CD4-positive, alpha-beta memory T cell (primary cell): ENCODE measurements at regions not wholly inside any gene's neighbourhood (a gene's known extent, or its start where the extent isn't known, plus 50 kb on each side); places are given as distances from the start of the nearest gene placed in this dataset.

ENCODE experiments used
- CTCF ChIA-PET: fragments of 350-600 bp; sonication (Branson Sonifier 250); formaldehyde crosslinking; loops from one replicate; lab custom pipeline; 2021; ENCODE audit warnings: inconsistent platforms; ENCODE audit not compliant: partially characterized antibody; lab: Charles Lee
- POLR2A ChIA-PET: fragments of 350-600 bp; sonication (Branson Sonifier 250); formaldehyde crosslinking; loops from one replicate; lab custom pipeline; 2021; ENCODE audit not compliant: partially characterized antibody; lab: Charles Lee
- DNase-seq, 5 donors: peaks; one replicate each; pipeline versions ENCODE4 v3.0.0 to v3.0.0-alpha.2; 2020 to 2022; ENCODE audit warnings: mixed read lengths in 1 of 5
- H3K27ac ChIP-seq: one replicate; pipeline ENCODE4 v1.7.0; 2013; ENCODE audit warnings: low read depth, low read length
- H3K27me3 ChIP-seq: 2 replicates; pipeline ENCODE4 v1.7.0; 2013; ENCODE audit warnings: mild to moderate bottlenecking, low read length, moderate library complexity; ENCODE audit not compliant: insufficient read depth
- H3K36me3 ChIP-seq: 2 replicates; pipeline ENCODE4 v1.7.0; 2013; ENCODE audit warnings: mild to moderate bottlenecking, low read length, moderate library complexity; ENCODE audit not compliant: insufficient read depth
- H3K4me1 ChIP-seq: 2 replicates; pipeline ENCODE4 v1.7.0; 2013; ENCODE audit warnings: mild to moderate bottlenecking, low read length, moderate library complexity; ENCODE audit not compliant: insufficient read depth
- H3K4me3 ChIP-seq, 2 donors: one replicate each; pipeline ENCODE4 v1.7.0; 2013; ENCODE audit warnings: low read length in 2 of 2, mild to moderate bottlenecking in 1 of 2
- H3K9me3 ChIP-seq, 2 donors: one replicate each; pipeline ENCODE4 v1.7.0; 2013; ENCODE audit warnings: low read length in 2 of 2, control low read depth in 1 of 2; ENCODE audit not compliant: control insufficient read depth in 1 of 2
- H3K27ac Mint-ChIP-seq, 7 donors: one replicate each; pipeline ENCODE4 v1.8.0; 2020 to 2021; ENCODE audit warnings: mixed read lengths in 7 of 7, mild to moderate bottlenecking in 6 of 7, inconsistent platforms in 3 of 7, moderate library complexity in 3 of 7
- H3K27me3 Mint-ChIP-seq, 2 donors: one replicate each; pipeline ENCODE4 v1.8.0; 2020 to 2021; ENCODE audit warnings: mixed read lengths in 2 of 2
- H3K36me3 Mint-ChIP-seq, 2 donors: one replicate each; pipeline ENCODE4 v1.8.0; 2020 to 2021; ENCODE audit warnings: mixed read lengths in 2 of 2, inconsistent platforms in 1 of 2, mild to moderate bottlenecking in 1 of 2
- H3K4me1 Mint-ChIP-seq, 4 donors: one replicate each; pipeline ENCODE4 v1.8.0; 2020 to 2021; ENCODE audit warnings: mixed read lengths in 4 of 4, mild to moderate bottlenecking in 1 of 4
- H3K4me3 Mint-ChIP-seq, 8 donors: one replicate each; pipeline ENCODE4 v1.8.0; 2020 to 2021; ENCODE audit warnings: mixed read lengths in 8 of 8, mild to moderate bottlenecking in 7 of 8, moderate library complexity in 6 of 8, inconsistent platforms in 3 of 8
- H3K9me3 Mint-ChIP-seq, 8 donors: one replicate each; pipeline ENCODE4 v1.8.0; 2020 to 2021; ENCODE audit warnings: mixed read lengths in 8 of 8, mild to moderate bottlenecking in 5 of 8, inconsistent platforms in 3 of 8, moderate library complexity in 1 of 8
- intact Hi-C: fragments of 100-400 bp; cut with micrococcal nuclease; formaldehyde crosslinking; loops from one replicate; pipeline ENCODE4 v1.15.1; 2023

DNA sequence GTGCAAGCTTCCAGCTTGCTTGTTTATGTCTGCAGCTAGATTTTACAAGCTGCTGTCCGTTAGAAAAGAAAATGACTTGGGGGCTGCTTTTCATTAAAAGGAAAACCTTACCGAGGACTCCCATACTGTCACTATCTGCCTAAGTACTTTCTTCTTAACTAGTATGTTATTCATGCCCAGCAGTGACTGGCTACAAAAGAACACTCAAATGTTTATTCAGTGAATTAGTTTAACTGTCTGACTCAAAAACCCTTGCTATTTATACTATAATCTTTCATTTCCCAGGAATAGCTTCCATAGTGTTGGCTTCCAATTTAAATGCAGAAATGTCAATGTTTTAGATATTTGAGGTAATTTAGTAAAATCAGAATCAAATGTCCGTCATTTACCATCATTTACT, 164.9 kb downstream of the DTHD1 start:
- no peak overlapping the region for H3K27ac ChIP-seq
- H3K9me3 ChIP-seq: no peaks in the 10 kb centered on the region
- no peaks in the 10 kb centered on the region for H3K4me1 Mint-ChIP-seq
- no peaks in the 10 kb centered on the region for H3K9me3 Mint-ChIP-seq
- H3K36me3 Mint-ChIP-seq: no peaks in the 10 kb centered on the region
- no peaks in the 10 kb centered on the region for H3K36me3 ChIP-seq
- intact Hi-C loops: no loop called here
- H3K4me3 Mint-ChIP-seq: no peak overlapping the region
- H3K4me3 ChIP-seq: no peak overlapping the region
- no peak for DNase-seq
- H3K27me3 Mint-ChIP-seq: peaks cover 6 to 17% of the 10 kb centered on the region in 2 donors
- no peak overlapping the region for H3K27ac Mint-ChIP-seq
- H3K27me3 ChIP-seq: no peaks in the 10 kb centered on the region
- ChIA-PET POLR2A (no interaction called here), CTCF (no interaction called here)
- no peaks in the 10 kb centered on the region for H3K4me1 ChIP-seq

GRCh38 chr4:36461344-36461743, 179.9 kb downstream of the DTHD1 start:
- Histone ChIP-seq H3K4me1 (no peaks in the 10 kb centered on the region), H3K9me3 (no peaks in the 10 kb centered on the region), H3K27ac (no peak overlapping the region), H3K27me3 (no peaks in the 10 kb centered on the region), H3K36me3 (no peaks in the 10 kb centered on the region), H3K4me3 (no peak overlapping the region)
- no peaks in the 10 kb centered on the region for H3K36me3 Mint-ChIP-seq
- peaks cover 0 to 7% (median 2%) of the 10 kb centered on the region in 8 donors for H3K9me3 Mint-ChIP-seq
- H3K27me3 Mint-ChIP-seq: peaks cover 2 to 5% of the 10 kb centered on the region in 2 donors
- intact Hi-C loops: no loop called here
- DNase-seq: no peak
- H3K4me3 Mint-ChIP-seq: no peak overlapping the region
- peaks cover 0 to 3% (median 0%) of the 10 kb centered on the region in 4 donors for H3K4me1 Mint-ChIP-seq
- ChIA-PET CTCF (no interaction called here), POLR2A (no interaction called here)
- no peak overlapping the region for H3K27ac Mint-ChIP-seq

- no peaks in the 10 kb centered on the region for H3K9me3 Mint-ChIP-seq
These were observed 186.3 kb downstream of the DTHD1 start for GRCh38 chr4:36467670-36468069.

DNA sequence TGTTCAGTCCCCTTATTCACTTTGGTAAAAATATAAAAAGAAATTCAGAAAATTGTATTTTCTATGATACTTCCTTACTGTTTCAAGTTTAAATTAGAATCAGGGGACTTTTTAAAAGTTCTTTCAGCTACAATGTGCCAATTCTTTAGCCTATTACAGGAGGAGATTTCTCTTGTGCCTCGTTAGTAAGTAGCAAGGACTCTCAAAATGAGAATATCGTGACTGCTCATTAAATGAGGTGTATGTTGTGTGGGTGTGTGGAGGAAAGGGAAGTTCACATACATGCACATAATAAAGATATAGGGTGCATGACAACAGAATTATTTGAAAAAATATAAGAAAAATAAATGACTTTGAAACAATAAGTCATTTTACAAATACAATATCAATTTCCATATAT, 190.5 kb downstream of the DTHD1 start:
- intact Hi-C loops: no loop called here
- ChIA-PET CTCF (no interaction called here), POLR2A (no interaction called here)
- Histone ChIP-seq H3K27me3 (no peaks in the 10 kb centered on the region), H3K9me3 (no peaks in the 10 kb centered on the region), H3K36me3 (no peaks in the 10 kb centered on the region), H3K27ac (no peak overlapping the region), H3K4me1 (no peaks in the 10 kb centered on the region), H3K4me3 (no peak overlapping the region)
- H3K9me3 Mint-ChIP-seq: no peaks in the 10 kb centered on the region
- H3K4me3 Mint-ChIP-seq: no peak overlapping the region
- no peak for DNase-seq
- H3K27me3 Mint-ChIP-seq: peaks cover 3 to 6% of the 10 kb centered on the region in 2 donors
- H3K4me1 Mint-ChIP-seq: no peaks in the 10 kb centered on the region
- H3K36me3 Mint-ChIP-seq: no peaks in the 10 kb centered on the region
- H3K27ac Mint-ChIP-seq: no peak overlapping the region

More at GRCh38 chr4:36467670-36468069, 186.3 kb downstream of the DTHD1 start:
- Histone ChIP-seq H3K4me1 (no peaks in the 10 kb centered on the region), H3K36me3 (no peaks in the 10 kb centered on the region), H3K4me3 (no peak overlapping the region), H3K27me3 (no peaks in the 10 kb centered on the region), H3K27ac (no peak overlapping the region), H3K9me3 (no peaks in the 10 kb centered on the region)
- POLR2A ChIA-PET: no interaction called here
- no peaks in the 10 kb centered on the region for H3K36me3 Mint-ChIP-seq
- H3K27ac Mint-ChIP-seq: no peak overlapping the region
- intact Hi-C loops: no loop called here
- CTCF ChIA-PET: no interaction called here
- H3K4me1 Mint-ChIP-seq: no peaks in the 10 kb centered on the region
- no peak for DNase-seq
- H3K27me3 Mint-ChIP-seq: peaks cover 7 to 10% of the 10 kb centered on the region in 2 donors
- no peak overlapping the region for H3K4me3 Mint-ChIP-seq

DNA sequence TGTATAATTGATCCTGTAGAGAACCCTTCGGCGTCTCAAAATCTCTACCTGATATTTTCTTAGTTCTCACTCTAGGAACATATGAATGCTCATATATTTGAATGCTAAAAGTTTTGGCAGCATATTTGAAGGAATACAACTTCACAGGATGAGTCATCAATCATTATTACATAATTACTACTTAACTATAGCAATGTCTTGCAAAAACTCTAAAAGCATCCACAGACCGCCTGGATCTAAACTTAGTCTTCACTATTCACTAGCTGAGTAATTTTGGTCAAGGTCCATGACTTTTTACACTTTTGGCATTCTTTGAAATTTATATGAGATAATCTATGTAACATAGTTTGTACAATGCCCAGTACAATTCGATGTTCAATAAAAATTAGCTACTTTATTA, 194.7 kb downstream of the DTHD1 start:
- H3K27ac Mint-ChIP-seq: no peak overlapping the region
- Histone ChIP-seq H3K4me3 (no peak overlapping the region), H3K4me1 (no peaks in the 10 kb centered on the region), H3K36me3 (no peaks in the 10 kb centered on the region), H3K9me3 (no peaks in the 10 kb centered on the region), H3K27me3 (no peaks in the 10 kb centered on the region), H3K27ac (no peak overlapping the region)
- intact Hi-C loops: no loop called here
- H3K36me3 Mint-ChIP-seq: no peaks in the 10 kb centered on the region
- peaks cover 0 to 1% (median 0%) of the 10 kb centered on the region in 8 donors for H3K9me3 Mint-ChIP-seq
- DNase-seq: no peak
- CTCF ChIA-PET: no interaction called here
- peaks cover 6 to 10% of the 10 kb centered on the region in 2 donors for H3K27me3 Mint-ChIP-seq
- no peak overlapping the region for H3K4me3 Mint-ChIP-seq
- POLR2A ChIA-PET: no interaction called here
- no peaks in the 10 kb centered on the region for H3K4me1 Mint-ChIP-seq

- Histone ChIP-seq H3K9me3 (no peaks in the 10 kb centered on the region), H3K36me3 (no peaks in the 10 kb centered on the region), H3K27ac (no peak overlapping the region), H3K27me3 (no peaks in the 10 kb centered on the region), H3K4me3 (no peak overlapping the region), H3K4me1 (no peaks in the 10 kb centered on the region)
- POLR2A ChIA-PET: no interaction called here
- Mint-ChIP-seq H3K27ac (no peak overlapping the region), H3K4me3 (no peak overlapping the region), H3K27me3 (peaks cover 10 to 11% of the 10 kb centered on the region in 2 donors), H3K36me3 (no peaks in the 10 kb centered on the region), H3K4me1 (no peaks in the 10 kb centered on the region), H3K9me3 (peaks cover 0 to 1% (median 0%) of the 10 kb centered on the region in 8 donors)
- DNase-seq: no peak
- CTCF ChIA-PET: no interaction called here
- intact Hi-C loops: no loop called here
These were observed 196.4 kb downstream of the DTHD1 start for GRCh38 chr4:36477861-36478260.

DNA sequence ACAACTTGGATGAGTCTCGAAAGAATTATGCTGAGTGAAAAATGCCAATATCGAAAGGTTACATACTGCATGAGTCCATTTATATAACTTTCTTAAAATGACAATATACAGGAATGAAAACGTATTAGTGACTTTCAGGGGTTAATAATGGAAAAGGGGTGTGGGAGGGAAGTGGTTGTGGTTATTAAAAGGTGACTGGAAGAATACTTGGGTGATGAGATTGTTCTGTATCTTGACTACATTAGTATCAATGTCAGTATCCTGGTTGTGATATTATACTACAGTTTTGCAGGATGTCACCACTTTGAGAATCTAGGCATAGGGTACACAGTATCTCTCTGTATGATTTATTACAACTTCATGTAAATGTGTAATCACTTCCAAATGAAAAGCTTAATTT, 204.5 kb downstream of the DTHD1 start:
- no peaks in the 10 kb centered on the region for H3K9me3 ChIP-seq
- peaks cover 4 to 5% of the 10 kb centered on the region in 2 donors for H3K27me3 Mint-ChIP-seq
- H3K4me3 Mint-ChIP-seq: no peak overlapping the region
- no peak overlapping the region for H3K27ac ChIP-seq
- H3K9me3 Mint-ChIP-seq: peaks cover 0 to 2% (median 0%) of the 10 kb centered on the region in 8 donors
- H3K4me1 Mint-ChIP-seq: no peaks in the 10 kb centered on the region
- POLR2A ChIA-PET: no interaction called here
- no peak overlapping the region for H3K27ac Mint-ChIP-seq
- intact Hi-C loops: no loop called here
- DNase-seq: no peak
- H3K4me1 ChIP-seq: no peaks in the 10 kb centered on the region
- no peaks in the 10 kb centered on the region for H3K36me3 Mint-ChIP-seq
- no peak overlapping the region for H3K4me3 ChIP-seq
- H3K36me3 ChIP-seq: no peaks in the 10 kb centered on the region
- CTCF ChIA-PET: no interaction called here
- H3K27me3 ChIP-seq: no peaks in the 10 kb centered on the region

DNA sequence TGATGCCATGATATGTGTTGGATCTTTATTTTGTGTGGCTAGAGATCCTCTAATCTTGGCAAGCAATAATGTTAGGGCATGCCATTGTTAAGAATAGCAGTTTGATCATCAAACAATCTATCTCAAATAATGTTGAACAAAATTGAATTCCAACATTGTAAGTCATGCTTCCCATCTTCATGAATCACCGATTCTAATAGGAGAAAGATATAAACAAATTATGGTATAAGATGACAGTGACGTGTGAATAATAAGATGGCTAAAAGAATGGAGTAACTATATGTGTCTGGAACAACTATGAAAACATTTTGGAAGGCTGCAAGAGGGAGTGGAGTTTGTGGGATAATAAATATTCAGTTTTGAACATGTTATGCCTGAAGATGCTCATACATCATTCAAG, 208.4 kb downstream of the DTHD1 start:
- no peak overlapping the region for H3K27ac Mint-ChIP-seq
- ChIA-PET CTCF (no interaction called here), POLR2A (no interaction called here)
- peaks cover 1 to 3% of the 10 kb centered on the region in 2 donors for H3K27me3 Mint-ChIP-seq
- no peaks in the 10 kb centered on the region for H3K9me3 ChIP-seq
- H3K4me1 ChIP-seq: no peaks in the 10 kb centered on the region
- no peak overlapping the region for H3K27ac ChIP-seq
- no peaks in the 10 kb centered on the region for H3K27me3 ChIP-seq
- no peaks in the 10 kb centered on the region for H3K36me3 ChIP-seq
- DNase-seq: no peak
- H3K36me3 Mint-ChIP-seq: no peaks in the 10 kb centered on the region
- H3K9me3 Mint-ChIP-seq: peaks cover 0 to 2% (median 0%) of the 10 kb centered on the region in 8 donors
- H3K4me3 ChIP-seq: no peak overlapping the region
- no peaks in the 10 kb centered on the region for H3K4me1 Mint-ChIP-seq
- no peak overlapping the region for H3K4me3 Mint-ChIP-seq
- intact Hi-C loops: no loop called here
